Activated naive CD8-positive, alpha-beta T cell treated with anti-CD3 and anti-CD28 coated beads, Interleukin-2, amount 10 ng/mL, durations not matched to agents 7 days and 5 days (primary cell): ENCODE measurements at regions not wholly inside any gene's neighbourhood (a gene's known extent, or its start where the extent isn't known, plus 50 kb on each side); places are given as distances from the start of the nearest gene placed in this dataset.
A peak's percentile ranks its signal among the peaks of the same experiment; 100 is the strongest.
"Not testable (repeated sequence)": the region's sequence is repeated elsewhere in the genome, so short reads cannot be mapped to it uniquely, and the experiment has no call there.

Experiments used
- ATAC-seq: fragments of 150-1000 bp; cut with Tn5 transposase; one replicate; pipeline ENCODE4 v1.10.0; 2021; ENCODE audit warnings: low read depth, moderate library complexity
- POLR2A ChIA-PET: fragments of 350-600 bp; sonication (Branson Sonifier 250); formaldehyde crosslinking; loops from one replicate; lab custom pipeline; 2021; ENCODE audit warnings: antibody characterized with exemption; lab: Charles Lee
- DNase-seq: peaks from one replicate; pipeline ENCODE4 v3.0.0; 2021
- H3K27ac Mint-ChIP-seq: one replicate; pipeline ENCODE4 v1.8.0; 2022; ENCODE audit warnings: mild to moderate bottlenecking, mixed read lengths
- H3K27me3 Mint-ChIP-seq: one replicate; pipeline ENCODE4 v1.8.0; 2022; ENCODE audit warnings: mild to moderate bottlenecking, moderate library complexity, mixed read lengths
- H3K36me3 Mint-ChIP-seq: one replicate; pipeline ENCODE4 v1.8.0; 2021; ENCODE audit warnings: mild to moderate bottlenecking, mixed read lengths
- H3K4me1 Mint-ChIP-seq: one replicate; pipeline ENCODE4 v1.8.0; 2021; ENCODE audit warnings: mixed read lengths
- H3K4me3 Mint-ChIP-seq: one replicate; pipeline ENCODE4 v1.8.0; 2022; ENCODE audit warnings: mild to moderate bottlenecking, moderate library complexity, mixed read lengths
- H3K9me3 Mint-ChIP-seq: one replicate; pipeline ENCODE4 v1.8.0; 2021; ENCODE audit warnings: mixed read lengths

DNA sequence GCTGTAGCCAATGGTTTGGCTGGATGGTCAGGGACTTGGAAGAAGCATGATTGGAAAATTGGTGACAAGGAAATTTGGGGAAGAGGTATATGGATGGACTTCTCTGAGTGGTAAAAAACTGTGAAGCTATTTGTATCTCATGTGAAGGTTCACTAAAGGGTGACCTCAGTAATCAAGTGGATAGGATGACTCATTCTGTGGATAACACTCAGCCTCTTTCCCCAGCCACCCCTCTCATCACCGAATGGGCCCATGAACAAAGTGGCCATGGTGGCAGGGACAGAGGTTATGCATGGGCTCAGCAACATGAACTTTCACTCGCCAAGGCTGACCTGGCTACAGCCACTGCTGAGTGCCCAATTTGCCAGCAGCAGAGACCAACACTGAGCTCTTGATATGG is 127.3 kb upstream of the ZC3H12C start:
- H3K4me3 Mint-ChIP-seq, POLR2A ChIA-PET, H3K36me3 Mint-ChIP-seq, H3K4me1 Mint-ChIP-seq, H3K27ac Mint-ChIP-seq, DNase-seq, H3K27me3 Mint-ChIP-seq, ATAC-seq: not testable (repeated sequence)
- H3K9me3 Mint-ChIP-seq, result peaks cover 10% of the 10 kb centered on the region

DNA sequence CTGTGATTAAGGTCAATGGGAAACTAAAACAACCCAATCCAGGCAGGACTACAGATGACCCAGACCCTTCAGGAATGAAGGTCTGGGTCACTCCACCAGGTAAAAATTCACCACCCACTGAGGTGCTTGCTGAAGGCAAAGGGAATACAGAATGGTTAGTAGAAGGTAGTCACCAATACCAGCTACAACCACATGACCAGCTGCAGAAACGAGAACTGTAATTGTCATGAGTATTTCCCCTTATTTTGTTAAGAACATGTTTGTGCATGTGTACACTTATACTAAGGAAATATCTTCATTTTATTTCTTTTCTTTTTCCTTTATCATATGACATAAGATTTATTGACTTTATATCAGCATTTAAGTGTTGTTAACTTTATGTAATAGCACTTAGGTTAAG is 126.1 kb upstream of the ZC3H12C start:
- DNase-seq, H3K27me3 Mint-ChIP-seq, ATAC-seq, H3K27ac Mint-ChIP-seq, H3K36me3 Mint-ChIP-seq, H3K4me3 Mint-ChIP-seq, POLR2A ChIA-PET: not testable (repeated sequence)
- peaks cover 15% of the 10 kb centered on the region for H3K4me1 Mint-ChIP-seq
- peaks cover 10% of the 10 kb centered on the region for H3K9me3 Mint-ChIP-seq

DNA sequence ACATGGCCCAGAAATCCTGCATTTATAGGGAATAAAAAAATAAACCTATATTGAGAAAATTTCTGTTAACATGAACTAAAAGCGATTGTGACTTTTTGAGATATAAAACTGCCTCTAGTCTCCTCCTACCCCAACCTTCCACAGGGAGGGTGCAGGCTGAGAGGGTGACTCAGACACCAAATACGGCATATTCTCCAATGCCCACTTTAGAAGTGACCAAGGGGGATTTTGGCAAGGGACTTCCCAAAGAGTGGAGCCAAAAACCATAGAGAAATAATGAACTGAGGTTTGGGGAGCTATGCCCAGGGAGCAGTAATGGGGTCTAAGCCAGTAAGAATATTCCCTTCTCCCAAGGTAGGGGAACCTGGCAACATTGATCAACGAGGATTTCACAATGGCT is 124.9 kb upstream of the ZC3H12C start:
- no peak for ATAC-seq
- Mint-ChIP-seq H3K4me3 (no peak overlapping the region), H3K4me1 (peaks cover 15% of the 10 kb centered on the region), H3K9me3 (peaks cover 10% of the 10 kb centered on the region), H3K27ac (no peak overlapping the region), H3K36me3 (no peaks in the 10 kb centered on the region), H3K27me3 (peaks cover 4% of the 10 kb centered on the region)
- no peak for DNase-seq
- POLR2A ChIA-PET, result no interaction called here

DNA sequence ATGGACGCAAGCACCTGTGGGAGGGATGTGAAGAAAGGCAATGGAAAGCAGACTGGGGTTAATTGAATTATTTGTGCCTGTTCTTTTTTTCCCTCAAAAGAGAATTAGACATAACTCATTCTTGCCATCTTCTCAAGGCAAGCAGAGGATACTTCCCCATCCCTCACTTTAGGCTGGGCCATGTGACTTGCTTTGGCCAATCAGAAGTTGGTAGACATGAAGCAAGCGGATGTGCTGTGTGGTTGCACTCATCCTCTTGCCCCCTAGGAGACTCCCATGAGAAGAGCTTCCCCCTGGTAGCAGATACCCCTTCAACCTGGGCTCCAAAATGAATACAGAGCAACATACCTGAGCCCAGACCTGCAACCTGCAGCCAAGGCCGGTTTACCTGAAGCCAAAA is 124.4 kb upstream of the ZC3H12C start:
- no peak overlapping the region for H3K27ac Mint-ChIP-seq
- DNase-seq, result no peak
- POLR2A ChIA-PET, result no interaction called here
- peaks cover 10% of the 10 kb centered on the region for H3K9me3 Mint-ChIP-seq
- no peak for ATAC-seq
- H3K4me3 Mint-ChIP-seq, result no peak overlapping the region
- no peaks in the 10 kb centered on the region for H3K36me3 Mint-ChIP-seq
- peaks cover 4% of the 10 kb centered on the region for H3K27me3 Mint-ChIP-seq
- H3K4me1 Mint-ChIP-seq, result peaks cover 15% of the 10 kb centered on the region

DNA sequence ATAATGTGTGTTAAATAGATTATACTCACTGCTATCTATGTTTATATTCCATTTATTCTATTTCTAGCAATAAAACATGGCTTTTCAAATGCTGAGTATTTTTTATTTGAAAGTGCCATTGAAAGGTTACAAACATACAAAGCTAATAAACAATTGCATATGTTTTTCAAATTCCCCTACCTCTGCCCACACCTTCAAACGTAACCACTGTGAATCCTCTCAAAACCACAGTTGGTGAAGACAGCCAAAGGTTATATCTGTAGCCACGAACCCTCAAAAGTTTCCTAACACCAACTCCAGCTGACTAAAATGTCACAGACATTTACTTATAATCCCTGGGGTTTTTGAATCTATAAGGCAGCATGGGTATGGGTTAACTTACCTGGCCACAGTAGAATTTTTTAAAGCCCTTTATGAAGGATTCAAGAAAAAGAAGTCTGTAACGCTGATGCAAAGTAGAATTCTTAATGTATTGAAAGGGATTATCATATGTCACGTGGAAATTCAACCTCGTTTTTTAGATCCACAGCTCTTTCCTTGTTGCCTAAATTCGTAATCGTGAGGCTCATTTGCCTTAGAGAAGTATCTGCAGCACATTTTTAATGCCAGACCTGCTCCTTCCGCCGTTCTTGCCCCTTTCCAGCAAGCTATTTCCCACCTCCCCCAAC is 122.5 kb upstream of the ZC3H12C start:
- Mint-ChIP-seq H3K4me3 (peak overlapping the region; percentile 50), H3K27ac (peak overlapping the region; percentile 68), H3K9me3 (peaks cover 8% of the 10 kb centered on the region), H3K27me3 (peaks cover 9% of the 10 kb centered on the region), H3K4me1 (peaks cover 15% of the 10 kb centered on the region), H3K36me3 (no peaks in the 10 kb centered on the region)
- ATAC-seq, result peak; percentile 68
- no peak for DNase-seq
- POLR2A ChIA-PET, result interaction anchor here (2.5 kb wide), 1 partner anchor 14 kb away, joined by 5 read pairs; no protein-coding TSS in a partner anchor

DNA sequence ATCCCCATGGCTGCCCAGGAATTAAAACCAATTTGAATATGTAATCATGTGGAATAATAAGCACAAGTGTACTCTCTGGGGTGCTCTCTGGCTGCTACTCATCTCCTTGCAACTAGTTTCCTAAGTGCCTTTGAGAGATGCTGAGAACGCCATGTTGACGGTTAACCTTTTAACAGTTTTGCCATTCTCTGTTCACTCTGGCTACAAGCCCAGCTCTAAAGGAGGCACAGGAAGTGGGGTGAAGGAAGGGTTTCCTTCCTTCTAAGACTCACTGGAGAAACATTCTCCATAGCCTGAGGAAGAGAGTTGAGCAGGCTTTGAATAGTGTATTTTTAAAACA is 122.0 kb upstream of the ZC3H12C start:
- POLR2A ChIA-PET, result interaction anchor here (0.6 to 2.5 kb wide), 2 partner anchors 14 to 403 kb away, joined by 3 to 5 read pairs; no protein-coding TSS in a partner anchor
- Mint-ChIP-seq H3K27me3 (peaks cover 13% of the 10 kb centered on the region), H3K9me3 (peaks cover 8% of the 10 kb centered on the region), H3K4me1 (peaks cover 15% of the 10 kb centered on the region), H3K27ac (peak overlapping the region; percentile 68), H3K4me3 (peak overlapping the region; percentile 50), H3K36me3 (no peaks in the 10 kb centered on the region)
- peak; percentile 66 for ATAC-seq
- DNase-seq, result no peak

DNA sequence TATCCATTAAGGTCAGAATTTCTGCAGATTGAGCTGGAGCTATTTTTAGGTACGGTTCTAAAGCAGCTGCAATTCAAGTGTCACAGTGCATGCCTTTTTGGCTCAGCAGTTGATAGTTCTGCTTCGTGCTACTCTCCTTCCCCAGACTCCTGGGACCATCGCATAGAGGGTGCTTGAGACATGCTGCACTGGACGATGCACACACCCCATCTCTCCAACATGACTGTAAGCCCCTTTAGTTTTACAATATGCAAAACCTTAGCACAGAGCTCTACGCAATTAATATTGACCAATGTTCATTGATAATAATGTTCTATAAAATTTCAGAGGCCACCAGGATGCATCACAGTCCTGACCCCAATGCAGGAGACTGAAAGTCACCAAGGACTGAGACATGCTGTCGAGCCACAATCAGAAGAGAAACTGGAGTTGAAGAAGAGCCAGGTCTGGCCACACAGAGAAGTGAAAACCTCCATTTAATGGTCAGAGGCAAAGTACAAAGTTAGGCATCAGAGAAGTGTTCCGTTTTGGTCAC is 120.9 kb upstream of the ZC3H12C start:
- POLR2A ChIA-PET, result interaction anchor here (2.5 kb wide), 1 partner anchor 12 kb away, joined by 5 read pairs; no protein-coding TSS in a partner anchor
- Mint-ChIP-seq H3K9me3 (peaks cover 4% of the 10 kb centered on the region), H3K4me1 (peaks cover 15% of the 10 kb centered on the region), H3K36me3 (no peaks in the 10 kb centered on the region), H3K27me3 (peaks cover 15% of the 10 kb centered on the region), H3K27ac (no peak overlapping the region), H3K4me3 (no peak overlapping the region)
- no peak for DNase-seq
- no peak for ATAC-seq

DNA sequence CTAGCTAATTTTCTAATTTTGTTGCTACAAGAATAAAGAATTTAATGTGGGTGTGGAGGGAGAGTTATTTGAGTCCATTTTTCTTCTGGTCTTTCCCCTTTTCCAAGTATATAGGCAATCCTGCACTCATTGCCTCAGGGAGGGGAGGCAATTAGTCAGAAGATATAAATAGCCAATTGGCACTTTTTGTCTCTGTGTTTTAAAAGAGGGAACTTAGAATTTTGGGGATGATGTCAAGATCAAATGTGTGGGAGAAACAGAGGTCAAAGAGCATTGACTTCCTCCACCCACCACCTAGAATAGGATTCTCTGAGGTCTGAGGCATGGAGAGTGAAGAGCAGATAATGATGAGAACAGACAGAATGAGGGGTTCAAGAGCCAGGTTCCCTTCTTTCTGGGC is 120.3 kb upstream of the ZC3H12C start:
- peaks cover 15% of the 10 kb centered on the region for H3K4me1 Mint-ChIP-seq
- H3K27me3 Mint-ChIP-seq, result peaks cover 17% of the 10 kb centered on the region
- DNase-seq (no peak), ATAC-seq (no peak)
- no peaks in the 10 kb centered on the region for H3K36me3 Mint-ChIP-seq
- no peak overlapping the region for H3K27ac Mint-ChIP-seq
- H3K4me3 Mint-ChIP-seq, result no peak overlapping the region
- peaks cover 1% of the 10 kb centered on the region for H3K9me3 Mint-ChIP-seq
- POLR2A ChIA-PET, result no interaction called here

DNA sequence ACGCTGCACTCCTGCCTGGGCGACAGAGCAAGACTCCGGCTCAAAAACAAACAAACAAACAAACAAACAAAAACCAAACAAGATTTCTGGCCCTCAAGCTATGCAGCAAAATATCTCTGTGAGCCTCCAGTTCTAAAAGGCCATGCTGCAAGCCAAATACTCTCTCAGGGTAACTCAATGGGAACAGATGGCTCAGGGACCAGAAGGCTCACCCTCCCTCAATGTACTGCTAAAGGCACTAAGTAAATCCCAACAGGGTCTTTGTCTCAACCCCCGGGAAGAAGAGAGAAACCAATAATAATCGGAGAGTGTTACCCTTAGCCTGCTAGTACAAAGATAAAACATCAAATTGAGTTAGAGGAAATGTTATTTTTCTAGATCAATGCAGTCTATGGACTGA is 119.7 kb upstream of the ZC3H12C start:
- Mint-ChIP-seq H3K9me3 (peaks cover 1% of the 10 kb centered on the region), H3K4me3 (no peak overlapping the region), H3K27me3 (peaks cover 23% of the 10 kb centered on the region), H3K36me3 (no peaks in the 10 kb centered on the region), H3K4me1 (peaks cover 15% of the 10 kb centered on the region), H3K27ac (no peak overlapping the region)
- ATAC-seq, result no peak
- DNase-seq, result no peak
- POLR2A ChIA-PET, result no interaction called here

DNA sequence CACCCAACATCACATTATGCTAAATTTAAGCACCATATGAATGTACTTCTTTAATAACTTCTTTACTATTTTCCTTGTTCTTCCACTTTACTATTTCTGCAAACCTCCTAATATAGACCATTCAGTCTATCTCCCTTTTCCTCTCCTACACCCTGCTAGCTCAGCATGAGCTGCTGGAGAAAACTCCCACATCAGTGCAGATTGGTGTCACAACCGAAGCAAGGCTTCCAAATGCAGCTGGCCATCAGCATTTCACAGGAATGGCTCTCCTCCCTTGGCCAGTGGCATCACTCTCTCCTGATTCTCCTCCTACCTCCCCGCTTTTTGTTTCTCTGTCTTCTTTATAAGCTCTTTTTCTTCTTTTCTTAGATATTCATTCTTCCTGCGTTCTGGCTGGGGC is 118.7 kb upstream of the ZC3H12C start:
- DNase-seq (no peak), ATAC-seq (no peak)
- Mint-ChIP-seq H3K36me3 (no peaks in the 10 kb centered on the region), H3K4me1 (peaks cover 15% of the 10 kb centered on the region), H3K4me3 (no peak overlapping the region), H3K27me3 (peaks cover 23% of the 10 kb centered on the region), H3K27ac (no peak overlapping the region), H3K9me3 (no peaks in the 10 kb centered on the region)
- POLR2A ChIA-PET, result no interaction called here

DNA sequence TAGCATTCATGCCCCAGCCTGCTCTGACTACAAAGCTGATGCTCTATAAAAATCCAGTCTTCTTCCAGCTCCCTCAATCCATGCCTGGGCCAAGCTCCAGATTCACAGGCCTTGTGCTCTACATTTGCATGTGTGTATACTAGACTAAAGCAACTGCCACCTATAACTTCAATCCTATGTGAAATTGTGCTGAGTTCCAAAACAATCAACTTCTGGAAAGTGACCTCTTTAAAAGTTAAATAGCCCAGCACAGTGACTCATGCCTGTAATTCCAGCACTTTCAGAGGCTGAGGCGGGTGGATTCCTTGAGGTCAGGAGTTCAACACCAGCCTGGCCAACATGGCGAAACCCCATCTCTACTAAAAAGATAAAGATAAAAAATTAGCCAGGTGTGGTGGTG is 114.3 kb upstream of the ZC3H12C start:
- ATAC-seq (no peak), DNase-seq (no peak)
- H3K36me3 Mint-ChIP-seq, result no peaks in the 10 kb centered on the region
- H3K27me3 Mint-ChIP-seq, result peaks cover 28% of the 10 kb centered on the region
- H3K9me3 Mint-ChIP-seq, result no peaks in the 10 kb centered on the region
- no peak overlapping the region for H3K27ac Mint-ChIP-seq
- H3K4me3 Mint-ChIP-seq, result no peak overlapping the region
- POLR2A ChIA-PET, result no interaction called here
- peaks cover 1% of the 10 kb centered on the region for H3K4me1 Mint-ChIP-seq

DNA sequence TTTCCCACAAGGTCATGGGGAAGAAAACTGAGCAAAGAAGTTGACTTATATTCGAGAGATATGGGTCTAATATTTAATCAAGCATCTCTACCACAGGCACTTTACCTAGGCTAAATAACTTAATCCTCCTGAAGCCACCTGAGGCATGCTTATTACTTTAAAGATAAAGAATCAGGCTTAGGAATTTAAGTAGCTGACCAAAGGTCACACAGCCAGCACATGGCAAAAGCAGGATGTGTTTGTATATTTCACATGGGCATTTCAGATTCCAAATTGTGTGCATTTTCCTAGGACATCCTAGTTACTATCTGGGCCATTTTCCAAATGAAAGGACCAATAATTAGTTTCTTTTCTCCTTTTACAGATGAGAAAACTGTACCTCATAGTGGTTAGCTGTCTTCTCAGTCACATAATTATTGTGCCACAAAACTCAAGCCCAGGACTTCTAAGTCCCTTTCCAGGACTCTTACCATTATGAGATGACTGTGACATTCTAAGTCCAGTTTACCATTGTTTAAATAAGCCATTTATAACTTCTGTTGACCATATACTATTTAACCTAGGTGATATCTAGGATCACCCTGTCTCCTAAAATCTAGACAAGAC is 112.1 kb upstream of the ZC3H12C start:
- POLR2A ChIA-PET, result no interaction called here
- Mint-ChIP-seq H3K9me3 (no peaks in the 10 kb centered on the region), H3K4me3 (no peak overlapping the region), H3K4me1 (peaks cover 8% of the 10 kb centered on the region), H3K27me3 (peaks cover 20% of the 10 kb centered on the region), H3K36me3 (no peaks in the 10 kb centered on the region), H3K27ac (no peak overlapping the region)
- ATAC-seq (no peak), DNase-seq (no peak)

DNA sequence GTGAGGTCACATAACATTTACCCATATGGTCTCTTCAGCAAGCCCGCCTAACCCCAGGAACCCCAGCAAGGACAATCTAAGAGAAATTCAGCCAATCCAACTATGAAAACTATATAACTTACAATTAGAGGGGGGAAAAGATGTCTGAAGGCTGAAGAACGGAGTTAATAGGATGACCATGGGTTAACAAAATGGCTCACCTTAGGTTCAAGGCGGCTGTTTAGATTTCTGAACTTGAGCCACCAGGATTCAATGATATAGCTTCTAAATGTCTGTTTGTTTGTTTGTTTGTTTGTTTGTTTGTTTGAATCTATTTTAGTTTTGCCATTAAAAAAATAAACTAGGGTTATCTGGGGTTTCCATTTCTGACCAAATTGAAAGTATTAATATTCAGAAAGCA is 109.8 kb upstream of the ZC3H12C start:
- H3K27me3 Mint-ChIP-seq, result peaks cover 11% of the 10 kb centered on the region
- H3K4me1 Mint-ChIP-seq, result peaks cover 8% of the 10 kb centered on the region
- DNase-seq (no peak), ATAC-seq (no peak)
- no peak overlapping the region for H3K27ac Mint-ChIP-seq
- POLR2A ChIA-PET, result no interaction called here
- no peaks in the 10 kb centered on the region for H3K36me3 Mint-ChIP-seq
- no peak overlapping the region for H3K4me3 Mint-ChIP-seq
- H3K9me3 Mint-ChIP-seq, result no peaks in the 10 kb centered on the region
